ENCODE measurements at regions not wholly inside any gene's neighbourhood (a gene's known extent, or its start where the extent isn't known, plus 50 kb on each side); places are given as distances from the start of the nearest gene placed in this dataset.

DNA sequence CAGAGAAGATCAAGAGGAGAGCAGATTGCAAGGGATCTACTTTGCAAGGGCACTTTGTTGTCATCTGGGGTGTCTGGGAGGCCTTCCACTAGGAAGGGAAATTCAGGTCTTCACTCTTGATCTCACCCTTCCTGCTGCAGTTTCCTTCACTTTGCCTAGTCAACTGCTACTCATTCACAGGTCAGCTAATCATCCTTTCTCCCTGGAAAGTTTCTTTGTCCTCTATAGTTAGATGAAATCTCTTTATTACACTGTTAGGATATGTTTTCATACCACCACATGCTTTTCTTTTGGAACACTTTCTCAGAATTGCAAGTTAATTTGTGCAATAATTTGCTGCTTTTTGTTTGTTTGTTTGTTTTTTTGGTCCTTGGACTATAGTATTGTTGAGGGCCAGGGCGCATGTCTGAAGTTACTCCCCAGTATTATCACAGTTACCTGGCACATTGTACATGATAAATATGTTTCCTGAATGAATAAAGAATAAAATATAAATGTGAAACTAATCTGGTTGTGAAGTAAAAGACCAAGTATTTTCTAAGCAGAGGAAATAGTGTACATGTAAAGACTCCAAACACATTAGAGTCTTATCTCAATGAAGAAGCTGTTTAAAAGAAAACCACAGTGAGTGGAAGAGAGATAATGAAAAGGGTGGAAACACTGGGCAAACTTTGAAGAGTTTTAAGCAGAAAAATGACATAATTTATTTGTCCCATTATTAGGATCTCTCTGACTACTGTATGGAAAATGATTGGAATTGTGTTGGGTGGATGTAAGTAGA, 139.9 kb upstream of the DGKB start:
- no peaks in the 10 kb centered on the region for H3K79me2 ChIP-seq (ENCODE audit: control insufficient read depth, insufficient read depth, low read length)
- FAIRE-seq (peak; percentile 62), DNase-seq (ENCODE audit: low read depth, low spot score) (peak; percentile 58)
- no peaks in the 10 kb centered on the region for H4K20me1 ChIP-seq (replicated peaks; ENCODE audit: control insufficient read depth, extremely low read depth, insufficient read depth, low read length)
- no peaks in the 10 kb centered on the region for H3K27me3 ChIP-seq (ENCODE audit: control insufficient read depth in 2 of 2, insufficient read depth in 2 of 2, low read length in 2 of 2)
- peak overlapping the region; percentile 90 for H2AFZ ChIP-seq (ENCODE audit: low read depth, low read length)
- no peaks in the 10 kb centered on the region for H3K9me3 ChIP-seq (replicated peaks; ENCODE audit: control insufficient read depth, insufficient read depth, low read length)
- H3K4me1 ChIP-seq (ENCODE audit: control insufficient read depth, extremely low read depth, insufficient read depth, low read length) = peaks cover 24% of the 10 kb centered on the region
- ChIA-PET POLR2A (no interaction called here), CTCF (interaction anchor here (1.4 kb wide), 1 partner anchor 27 kb away, joined by 4 read pairs; no protein-coding TSS in a partner anchor)
- H3K4me3 ChIP-seq (replicated peaks in 1 of 3; ENCODE audit: insufficient read depth in 1 of 3, low read depth in 1 of 3, low read length in 3 of 3) = no peak overlapping the region
- H3K9me1 ChIP-seq (replicated peaks; ENCODE audit: control insufficient read depth, extremely low read depth, insufficient read depth, low read length) = no peaks in the 10 kb centered on the region
- no TSS peak for BruUV-seq (replicated peaks)
- H3K9ac ChIP-seq (replicated peaks; ENCODE audit: extremely low read depth, insufficient read depth, low read length) = no peak overlapping the region
- TF ChIP-seq MAX (IDR thresholded peaks at IDR 0.05; ENCODE audit: insufficient read depth, insufficient read length) (no peak), FOS (IDR thresholded peaks at IDR 0.05; ENCODE audit: borderline replicate concordance, insufficient read depth, low read length) (peak; percentile 54), GATA2 (IDR thresholded peaks at IDR 0.05; ENCODE audit: insufficient read depth, insufficient read length, low read depth, low read length) (peak; percentile 65)
- no peaks in the 10 kb centered on the region for H3K36me3 ChIP-seq (ENCODE audit: control insufficient read depth in 2 of 2, extremely low read depth in 1 of 2, insufficient read depth in 2 of 2, low read length in 2 of 2)
- H3K27ac ChIP-seq (ENCODE audit: insufficient read depth, low read depth, low read length) = peak overlapping the region; percentile 57
- intact Hi-C loops (cut with micrococcal nuclease) = loop anchor here (2.0 to 5.0 kb wide), 2 partner anchors 88 to 1125 kb away; no protein-coding TSS in a partner anchor
- H3K4me2 ChIP-seq (ENCODE audit: insufficient read depth, low read length) = peak overlapping the region; percentile 76
- dilution Hi-C loops (cut with MboI; ENCODE audit: extremely low pct_ligation_motif_present, low sequenced_read_pairs) = no loop called here

DNA sequence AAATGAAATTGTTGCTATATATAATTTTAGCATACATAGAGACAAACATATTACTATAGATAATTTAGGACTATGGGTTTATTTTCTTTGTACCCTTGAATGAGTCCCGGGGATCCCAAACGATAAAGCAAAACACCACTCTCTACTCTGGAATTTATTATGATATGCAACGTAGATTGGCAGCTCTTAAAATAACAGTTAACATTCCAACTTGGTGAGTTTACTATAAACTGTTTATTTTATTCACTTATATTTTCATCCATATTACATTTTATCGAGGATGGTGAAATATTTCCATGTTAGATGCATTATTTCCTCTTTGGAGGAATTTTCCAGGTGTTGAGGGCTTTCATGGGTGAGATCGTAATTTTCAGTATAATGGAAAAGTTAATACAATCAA, 138.7 kb upstream of the DGKB start:
- dilution Hi-C loops (cut with MboI; ENCODE audit: extremely low pct_ligation_motif_present, low sequenced_read_pairs) = no loop called here

More for the DNA sequence above, 138.7 kb upstream of the DGKB start:
- Histone ChIP-seq H3K9me3 (replicated peaks; ENCODE audit: control insufficient read depth, insufficient read depth, low read length) (no peaks in the 10 kb centered on the region), H3K9me1 (replicated peaks; ENCODE audit: control insufficient read depth, extremely low read depth, insufficient read depth, low read length) (no peaks in the 10 kb centered on the region), H3K4me3 (replicated peaks in 1 of 3; ENCODE audit: insufficient read depth in 1 of 3, low read depth in 1 of 3, low read length in 3 of 3) (no peak overlapping the region), H3K27ac (ENCODE audit: insufficient read depth, low read depth, low read length) (peak overlapping the region; percentile 57), H3K4me1 (ENCODE audit: control insufficient read depth, extremely low read depth, insufficient read depth, low read length) (peaks cover 24% of the 10 kb centered on the region), H3K4me2 (ENCODE audit: insufficient read depth, low read length) (peak overlapping the region; percentile 76), H3K36me3 (ENCODE audit: control insufficient read depth in 2 of 2, extremely low read depth in 1 of 2, insufficient read depth in 2 of 2, low read length in 2 of 2) (no peaks in the 10 kb centered on the region), H3K79me2 (ENCODE audit: control insufficient read depth, insufficient read depth, low read length) (no peaks in the 10 kb centered on the region), H3K27me3 (ENCODE audit: control insufficient read depth in 2 of 2, insufficient read depth in 2 of 2, low read length in 2 of 2) (no peaks in the 10 kb centered on the region), H2AFZ (ENCODE audit: low read depth, low read length) (peak overlapping the region; percentile 34), H4K20me1 (replicated peaks; ENCODE audit: control insufficient read depth, extremely low read depth, insufficient read depth, low read length) (no peaks in the 10 kb centered on the region), H3K9ac (replicated peaks; ENCODE audit: extremely low read depth, insufficient read depth, low read length) (no peak overlapping the region)
- ChIA-PET POLR2A (no interaction called here), CTCF (interaction anchor here (1.0 kb wide), 1 partner anchor 25 kb away, joined by 5 read pairs; no protein-coding TSS in a partner anchor)
- DNase-seq (ENCODE audit: low read depth, low spot score) = peak; percentile 43
- FAIRE-seq = no peak
- TF ChIP-seq GATA2 (IDR thresholded peaks at IDR 0.05; ENCODE audit: insufficient read depth, insufficient read length, low read depth, low read length) (peak; percentile 38), FOS (IDR thresholded peaks at IDR 0.05; ENCODE audit: borderline replicate concordance, insufficient read depth, low read length) (no peak)
- no TSS peak for BruUV-seq (replicated peaks)
- intact Hi-C loops (cut with micrococcal nuclease) = loop anchor here (5.0 kb wide), 1 partner anchor 1124 kb away; no protein-coding TSS in a partner anchor
